Liver (tissue), 7 donors: ENCODE measurements at regions not wholly inside any gene's neighbourhood (a gene's known extent, or its start where the extent isn't known, plus 50 kb on each side); places are given as distances from the start of the nearest gene placed in this dataset.

Experiments used
- DNase-seq: peaks from one replicate; pipeline ENCODE4 v3.0.0-alpha.2; 2017; ENCODE audit warnings: low spot score
- H3K27ac ChIP-seq, 2 donors: one replicate each; pipeline ENCODE4 v1.7.0; 2013; ENCODE audit warnings: inconsistent platforms in 2 of 2, low read length in 2 of 2, control low read depth in 1 of 2, low read depth in 1 of 2, mild to moderate bottlenecking in 1 of 2
- H3K27me3 ChIP-seq, 4 donors: one replicate each; pipeline versions ENCODE4 v1.6.1 to v1.7.0; 2013; ENCODE audit warnings: low read length in 3 of 4, inconsistent platforms in 1 of 4, mild to moderate bottlenecking in 1 of 4, moderate library complexity in 1 of 4; ENCODE audit not compliant: control insufficient read depth in 4 of 4, insufficient read depth in 4 of 4
- H3K36me3 ChIP-seq, 4 donors: one replicate each; pipeline versions ENCODE4 v1.6.1 to v1.7.0; 2013; ENCODE audit warnings: low read length in 3 of 4, mild to moderate bottlenecking in 3 of 4, low read depth in 1 of 4, moderate library complexity in 1 of 4; ENCODE audit not compliant: control insufficient read depth in 4 of 4, insufficient read depth in 3 of 4
- H3K4me1 ChIP-seq, 4 donors: one replicate each; pipeline versions ENCODE4 v1.6.1 to v1.7.0; 2013; ENCODE audit warnings: low read length in 3 of 4, mild to moderate bottlenecking in 3 of 4, moderate library complexity in 1 of 4; ENCODE audit not compliant: control insufficient read depth in 4 of 4, insufficient read depth in 4 of 4
- H3K4me3 ChIP-seq, 3 donors: one replicate each; pipeline versions ENCODE4 v1.6.1 to v1.7.0; 2013; ENCODE audit warnings: low read length in 3 of 3, control low read depth in 1 of 3, low read depth in 1 of 3, mild to moderate bottlenecking in 1 of 3
- H3K9ac ChIP-seq, 2 donors: one replicate each; pipeline ENCODE4 v1.7.0; 2013; ENCODE audit warnings: low read length in 2 of 2, mild to moderate bottlenecking in 2 of 2, moderate library complexity in 2 of 2, control low read depth in 1 of 2, low read depth in 1 of 2
- H3K9me3 ChIP-seq, 4 donors: one replicate each; pipeline versions ENCODE4 v1.6.1 to v1.7.0; 2013; ENCODE audit warnings: low read length in 3 of 4; ENCODE audit not compliant: control insufficient read depth in 4 of 4
- EGR1 ChIP-seq, 2 donors: IDR thresholded peaks; 2 replicates each; pipeline ENCODE4 v1.6.1; 2016 to 2018; ENCODE audit warnings: antibody characterized with exemption in 2 of 2, low read depth in 2 of 2
- FOXA1 ChIP-seq: IDR thresholded peaks from 2 replicates; pipeline ENCODE4 v1.6.1; 2016; ENCODE audit warnings: antibody characterized with exemption
- FOXA2 ChIP-seq: IDR thresholded peaks from 2 replicates; pipeline ENCODE4 v1.6.1; 2016; ENCODE audit warnings: antibody characterized with exemption
- GABPA ChIP-seq, 2 donors: IDR thresholded peaks in 1 of 2; conservative IDR thresholded peaks in 1 of 2; 2 replicates each; pipeline ENCODE4 v1.6.1; 2016; ENCODE audit warnings: antibody characterized with exemption in 2 of 2, mild to moderate bottlenecking in 1 of 2, moderate library complexity in 1 of 2
- HNF4A ChIP-seq, 2 donors: conservative IDR thresholded peaks; 2 replicates each; pipeline ENCODE4 v1.6.1; 2016; ENCODE audit warnings: antibody characterized with exemption in 2 of 2, mild to moderate bottlenecking in 2 of 2
- HNF4G ChIP-seq: IDR thresholded peaks from 2 replicates; pipeline ENCODE4 v1.6.1; 2016; ENCODE audit warnings: antibody characterized with exemption
- JUND ChIP-seq, 2 donors: IDR thresholded peaks; 2 replicates each; pipeline ENCODE4 v1.6.1; 2016; ENCODE audit warnings: antibody characterized with exemption in 2 of 2
- NR2F2 ChIP-seq: IDR thresholded peaks from 2 replicates; pipeline ENCODE4 v1.6.1; 2016; ENCODE audit warnings: antibody characterized with exemption
- RXRA ChIP-seq, 2 donors: IDR thresholded peaks; 2 replicates each; pipeline ENCODE4 v1.6.1; 2017 to 2018; ENCODE audit warnings: antibody characterized with exemption in 2 of 2, mild to moderate bottlenecking in 1 of 2
- SP1 ChIP-seq: IDR thresholded peaks from 2 replicates; pipeline ENCODE4 v1.6.1; 2018; ENCODE audit warnings: antibody characterized with exemption, mild to moderate bottlenecking
- TAF1 ChIP-seq: conservative IDR thresholded peaks from 2 replicates; pipeline ENCODE4 v1.6.1; 2016; ENCODE audit warnings: antibody characterized with exemption, mild to moderate bottlenecking
- YY1 ChIP-seq: IDR thresholded peaks from 2 replicates; pipeline ENCODE4 v1.6.1; 2016; ENCODE audit warnings: antibody characterized with exemption, mild to moderate bottlenecking
- WGBS: extraction: QIAGEN DNeasy Blood & Tissue Kit; methylation state at CpG from one replicate; pipeline ENCODE4 v1.1.7; 2013; 5-methylcytosine and 5-hydroxymethylcytosine counted together
- TF ChIP-seq, protein P1 (sequence below): IDR thresholded peaks from 2 replicates; pipeline ENCODE4 v1.6.1; 2016; ENCODE audit warnings: antibody characterized with exemption
- TF ChIP-seq, protein P2 (sequence below): IDR thresholded peaks from 2 replicates; pipeline ENCODE4 v1.6.1; 2016; ENCODE audit warnings: antibody characterized with exemption, mild to moderate bottlenecking
- TF ChIP-seq, protein P3 (sequence below): IDR thresholded peaks from 2 replicates; pipeline ENCODE4 v1.6.1; 2016; ENCODE audit warnings: antibody characterized with exemption
- donor health status: healthy.
- donor health status: healthy.
- donor health status: healthy.
- donor health status: healthy.

DNA sequence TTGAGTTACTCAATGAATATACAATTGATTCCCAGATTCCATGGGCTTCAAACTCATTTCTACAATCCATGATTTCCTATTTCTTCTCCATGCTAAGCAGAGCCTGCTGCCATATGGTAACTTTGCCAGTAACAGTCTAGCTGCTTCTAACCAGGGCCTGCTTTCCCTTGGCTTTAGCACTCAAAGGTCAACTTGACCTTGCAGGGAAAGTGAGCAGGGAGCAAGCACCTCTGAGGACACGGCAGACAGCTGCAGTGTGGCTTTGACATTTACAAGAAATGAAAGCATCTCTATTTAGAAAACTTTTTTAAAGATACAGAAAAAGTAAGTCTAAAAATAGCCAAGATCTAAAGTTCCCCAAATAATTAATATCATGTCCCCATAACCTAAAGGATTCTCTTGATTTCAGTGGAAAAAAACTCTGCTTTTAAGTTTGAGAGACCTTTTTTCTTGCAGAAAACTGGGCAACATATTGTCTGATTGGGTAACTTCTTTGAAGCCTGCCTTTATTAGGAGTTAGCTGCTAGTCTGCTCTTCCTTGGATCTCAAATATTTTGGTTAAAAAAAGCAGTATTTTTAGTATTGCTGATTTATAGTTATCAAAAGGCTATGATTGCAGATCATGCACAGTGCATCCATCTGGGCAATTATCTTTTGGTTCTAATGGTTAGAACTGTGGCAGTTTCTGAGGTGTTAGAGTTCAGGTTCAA, 257.9 kb downstream of the AHR start:
- Histone ChIP-seq H3K9me3 (no peaks in the 10 kb centered on the region), H3K27me3 (no peaks in the 10 kb centered on the region), H3K4me1 (peaks cover 0 to 7% (median 2%) of the 10 kb centered on the region in 4 donors), H3K36me3 (no peaks in the 10 kb centered on the region), H3K4me3 (no peak overlapping the region), H3K9ac (no peak overlapping the region), H3K27ac (no peak overlapping the region)
- no peak for TF ChIP-seq NR2F2
- no peak for TF ChIP-seq EGR1 (IDR thresholded peaks at IDR 0.05; ENCODE audit: low read depth in 2 of 2)
- TF ChIP-seq, protein P1, sequence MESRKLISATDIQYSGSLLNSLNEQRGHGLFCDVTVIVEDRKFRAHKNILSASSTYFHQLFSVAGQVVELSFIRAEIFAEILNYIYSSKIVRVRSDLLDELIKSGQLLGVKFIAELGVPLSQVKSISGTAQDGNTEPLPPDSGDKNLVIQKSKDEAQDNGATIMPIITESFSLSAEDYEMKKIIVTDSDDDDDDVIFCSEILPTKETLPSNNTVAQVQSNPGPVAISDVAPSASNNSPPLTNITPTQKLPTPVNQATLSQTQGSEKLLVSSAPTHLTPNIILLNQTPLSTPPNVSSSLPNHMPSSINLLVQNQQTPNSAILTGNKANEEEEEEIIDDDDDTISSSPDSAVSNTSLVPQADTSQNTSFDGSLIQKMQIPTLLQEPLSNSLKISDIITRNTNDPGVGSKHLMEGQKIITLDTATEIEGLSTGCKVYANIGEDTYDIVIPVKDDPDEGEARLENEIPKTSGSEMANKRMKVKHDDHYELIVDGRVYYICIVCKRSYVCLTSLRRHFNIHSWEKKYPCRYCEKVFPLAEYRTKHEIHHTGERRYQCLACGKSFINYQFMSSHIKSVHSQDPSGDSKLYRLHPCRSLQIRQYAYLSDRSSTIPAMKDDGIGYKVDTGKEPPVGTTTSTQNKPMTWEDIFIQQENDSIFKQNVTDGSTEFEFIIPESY, result no peak
- TF ChIP-seq GABPA (IDR thresholded peaks at IDR 0.05 in 1 of 2, conservative IDR thresholded peaks at IDR 0.05 in 1 of 2), result no peak
- TF ChIP-seq, protein P2, sequence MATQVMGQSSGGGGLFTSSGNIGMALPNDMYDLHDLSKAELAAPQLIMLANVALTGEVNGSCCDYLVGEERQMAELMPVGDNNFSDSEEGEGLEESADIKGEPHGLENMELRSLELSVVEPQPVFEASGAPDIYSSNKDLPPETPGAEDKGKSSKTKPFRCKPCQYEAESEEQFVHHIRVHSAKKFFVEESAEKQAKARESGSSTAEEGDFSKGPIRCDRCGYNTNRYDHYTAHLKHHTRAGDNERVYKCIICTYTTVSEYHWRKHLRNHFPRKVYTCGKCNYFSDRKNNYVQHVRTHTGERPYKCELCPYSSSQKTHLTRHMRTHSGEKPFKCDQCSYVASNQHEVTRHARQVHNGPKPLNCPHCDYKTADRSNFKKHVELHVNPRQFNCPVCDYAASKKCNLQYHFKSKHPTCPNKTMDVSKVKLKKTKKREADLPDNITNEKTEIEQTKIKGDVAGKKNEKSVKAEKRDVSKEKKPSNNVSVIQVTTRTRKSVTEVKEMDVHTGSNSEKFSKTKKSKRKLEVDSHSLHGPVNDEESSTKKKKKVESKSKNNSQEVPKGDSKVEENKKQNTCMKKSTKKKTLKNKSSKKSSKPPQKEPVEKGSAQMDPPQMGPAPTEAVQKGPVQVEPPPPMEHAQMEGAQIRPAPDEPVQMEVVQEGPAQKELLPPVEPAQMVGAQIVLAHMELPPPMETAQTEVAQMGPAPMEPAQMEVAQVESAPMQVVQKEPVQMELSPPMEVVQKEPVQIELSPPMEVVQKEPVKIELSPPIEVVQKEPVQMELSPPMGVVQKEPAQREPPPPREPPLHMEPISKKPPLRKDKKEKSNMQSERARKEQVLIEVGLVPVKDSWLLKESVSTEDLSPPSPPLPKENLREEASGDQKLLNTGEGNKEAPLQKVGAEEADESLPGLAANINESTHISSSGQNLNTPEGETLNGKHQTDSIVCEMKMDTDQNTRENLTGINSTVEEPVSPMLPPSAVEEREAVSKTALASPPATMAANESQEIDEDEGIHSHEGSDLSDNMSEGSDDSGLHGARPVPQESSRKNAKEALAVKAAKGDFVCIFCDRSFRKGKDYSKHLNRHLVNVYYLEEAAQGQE, result no peak
- no peak for TF ChIP-seq FOXA1
- TF ChIP-seq RXRA (IDR thresholded peaks at IDR 0.05), result no peak
- TF ChIP-seq, protein P3, sequence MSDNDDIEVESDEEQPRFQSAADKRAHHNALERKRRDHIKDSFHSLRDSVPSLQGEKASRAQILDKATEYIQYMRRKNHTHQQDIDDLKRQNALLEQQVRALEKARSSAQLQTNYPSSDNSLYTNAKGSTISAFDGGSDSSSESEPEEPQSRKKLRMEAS, result no peak
- WGBS, result 38% methylated on average over 1 of the region's 1 CpG
- no peak for DNase-seq

DNA sequence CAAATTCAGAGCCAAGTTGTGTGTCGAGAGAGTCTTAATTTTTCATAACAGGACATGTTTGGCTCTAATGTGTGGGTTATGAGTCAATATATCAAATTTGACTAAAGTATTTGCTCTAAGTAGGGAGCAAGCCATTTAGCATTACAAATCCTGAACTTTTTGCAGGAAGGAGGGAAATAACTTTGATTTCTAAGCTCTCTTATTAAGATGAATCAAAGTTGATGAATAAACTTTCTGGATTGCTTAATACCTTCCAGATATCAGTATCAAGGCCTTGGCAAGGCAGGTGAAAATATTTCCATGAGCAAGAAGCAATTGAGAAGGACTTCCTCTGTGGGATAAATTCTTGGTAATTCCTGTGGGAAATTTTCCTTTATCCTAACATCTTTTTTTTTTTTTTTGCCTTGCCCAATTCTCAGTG, 258.8 kb downstream of the AHR start:
- no peak overlapping the region for H3K27ac ChIP-seq
- no peak overlapping the region for H3K4me3 ChIP-seq
- TF ChIP-seq EGR1 (IDR thresholded peaks at IDR 0.05; ENCODE audit: low read depth in 2 of 2) (no peak), TAF1 (no peak), YY1 (no peak), JUND (IDR thresholded peaks at IDR 0.05) (no peak), FOXA1 (no peak), SP1 (no peak), FOXA2 (no peak), HNF4A (conservative IDR thresholded peaks at IDR 0.05) (no peak), HNF4G (no peak), GABPA (IDR thresholded peaks at IDR 0.05 in 1 of 2, conservative IDR thresholded peaks at IDR 0.05 in 1 of 2) (no peak)
- TF ChIP-seq, protein P2, result no peak
- TF ChIP-seq, protein P3, result no peak
- TF ChIP-seq, protein P1, result no peak
- H3K36me3 ChIP-seq, result no peaks in the 10 kb centered on the region
- H3K9me3 ChIP-seq, result no peaks in the 10 kb centered on the region
- peaks cover 0 to 7% (median 2%) of the 10 kb centered on the region in 4 donors for H3K4me1 ChIP-seq
- DNase-seq, result no peak
- H3K27me3 ChIP-seq, result no peaks in the 10 kb centered on the region
- WGBS, result 95% methylated on average over 1 of the region's 1 CpG
- H3K9ac ChIP-seq, result no peak overlapping the region
